K562 (cell line): ENCODE measurements at regions not wholly inside any gene's neighbourhood (a gene's known extent, or its start where the extent isn't known, plus 50 kb on each side); places are given as distances from the start of the nearest gene placed in this dataset.

ENCODE experiments used
- ATAC-seq: fragments of 200-7000 bp; cut with Tn5 transposase; 3 replicates; pipeline ENCODE4 v1.9.1; 2020; ENCODE audit warnings: moderate library complexity
- BruUV-seq: library from RNA; stranded (reverse); fragments of 400-500 nt; replicated peaks from 2 replicates; lab custom pipeline; 2021; lab: Mats Ljungman, UMichigan
- CTCF ChIA-PET: fragments of 300-600 bp; formaldehyde crosslinking; extraction: SDS; loops from one replicate; lab custom pipeline; 2021; ENCODE audit warnings: low intra/inter-chr PET ratio; lab: Yijun Ruan, JAX
- POLR2A ChIA-PET: fragments of 300-600, 350-650 bp; sonication (Branson Sonifier 250); formaldehyde crosslinking; extraction: SDS; loops from one replicate; lab custom pipeline; 2021; ENCODE audit warnings: antibody characterized with exemption, inconsistent platforms; lab: Yijun Ruan, JAX
- DNase-seq, 4 experiments: peaks; one replicate each; pipeline versions ENCODE4 v3.0.0 to v3.0.0-alpha.2; 2011 to 2018; ENCODE audit warnings: low spot score in 3 of 4, mixed read lengths in 3 of 4; ENCODE audit errors: extremely low read depth in 1 of 4
- FAIRE-seq: peaks from 2 replicates; lab custom pipeline; 2011; peaks lifted over from hg19 to GRCh38; lab: Jason Lieb, UNC
- H2AFZ ChIP-seq: 2 replicates; pipeline ENCODE4 v1.6.0; 2011; ENCODE audit warnings: low read depth, low read length, control low read depth, inconsistent platforms
- H3K27ac ChIP-seq: fragments of 200-600 bp; 3 replicates; pipeline ENCODE4 v1.8.0; 2011; ENCODE audit warnings: low read depth, mild to moderate bottlenecking, control low read depth, inconsistent platforms, low read length, moderate library complexity, mixed read lengths; ENCODE audit errors: extremely low read depth
- H3K27me3 ChIP-seq, 2 experiments: fragments of 300-600 bp in 1 of 2; 2 replicates in 1 of 2; 3 replicates in 1 of 2; pipeline versions ENCODE4 v1.6.0 to v1.8.0; 2011; ENCODE audit warnings: inconsistent platforms in 2 of 2, low read length in 2 of 2, mild to moderate bottlenecking in 1 of 2, mixed read lengths in 1 of 2, moderate library complexity in 1 of 2; ENCODE audit not compliant: control insufficient read depth in 2 of 2, insufficient read depth in 2 of 2
- H3K36me3 ChIP-seq: fragments of 300-600 bp; 3 replicates; pipeline ENCODE4 v1.8.0; 2011; ENCODE audit warnings: mild to moderate bottlenecking, low read length, inconsistent platforms; ENCODE audit not compliant: control insufficient read depth, insufficient read depth
- H3K4me1 ChIP-seq, 2 experiments: fragments of 200-600 bp in 1 of 2; replicated peaks in 1 of 2; 2 replicates in 1 of 2; 3 replicates in 1 of 2; pipeline versions ENCODE4 v1.5.1 to v1.8.0; 2011; ENCODE audit warnings: inconsistent platforms in 2 of 2, low read length in 2 of 2, mild to moderate bottlenecking in 1 of 2, mixed read lengths in 1 of 2, moderate library complexity in 1 of 2; ENCODE audit not compliant: control insufficient read depth in 2 of 2, insufficient read depth in 2 of 2
- H3K4me2 ChIP-seq: 2 replicates; pipeline ENCODE4 v1.6.1; 2011; ENCODE audit warnings: low read length, control low read depth, inconsistent platforms, mixed read lengths; ENCODE audit not compliant: insufficient read depth
- H3K4me3 ChIP-seq: fragments of 200-600 bp; sonication (generic), shearing (Covaris generic); 2 replicates; pipeline ENCODE4 v1.5.1; 2016; ENCODE audit warnings: control low read depth, inconsistent platforms
- H3K79me2 ChIP-seq: fragments of 200-600 bp; 3 replicates; pipeline ENCODE4 v1.8.0; 2011; ENCODE audit warnings: low read length, inconsistent platforms; ENCODE audit not compliant: control insufficient read depth, insufficient read depth
- H3K9ac ChIP-seq, 2 experiments: 2 replicates each; pipeline versions ENCODE4 v1.6.0 to v1.6.1; 2011; ENCODE audit warnings: low read depth in 2 of 2, low read length in 2 of 2, control low read depth in 1 of 2, inconsistent platforms in 1 of 2, mild to moderate bottlenecking in 1 of 2, mixed read lengths in 1 of 2; ENCODE audit not compliant: insufficient read depth in 1 of 2
- H3K9me1 ChIP-seq: one replicate; pipeline ENCODE4 v1.6.0; 2011; ENCODE audit warnings: inconsistent platforms, mild to moderate bottlenecking, low read length, moderate library complexity; ENCODE audit not compliant: control insufficient read depth, insufficient read depth
- H3K9me3 ChIP-seq: replicated peaks from 2 replicates; pipeline ENCODE4 v1.5.1; 2011; ENCODE audit warnings: low read depth, low read length, inconsistent platforms; ENCODE audit not compliant: control insufficient read depth, insufficient read depth
- H4K20me1 ChIP-seq: replicated peaks from 2 replicates; pipeline ENCODE4 v1.6.1; 2011; ENCODE audit warnings: low read length, inconsistent platforms, mixed read lengths; ENCODE audit not compliant: control insufficient read depth, insufficient read depth
- ARHGAP35 ChIP-seq: fragments of 450-650 bp; IDR thresholded peaks from 2 replicates; pipeline ENCODE4 v1.6.1; 2018; ENCODE audit not compliant: partially characterized antibody
- ELF4 ChIP-seq: fragments of 450-650 bp; formaldehyde crosslinking; IDR thresholded peaks from 2 replicates; pipeline ENCODE4 v1.4.0; 2022; ENCODE audit warnings: missing genetic modification characterization
- HEY1 ChIP-seq: fragments of 250-450 bp; sonication (Bioruptor Pico); IDR thresholded peaks from 2 replicates; pipeline ENCODE4 v1.5.0; 2020; ENCODE audit warnings: mild to moderate bottlenecking, moderate library complexity, borderline replicate concordance
- KDM4B ChIP-seq, 2 experiments: fragments of 450-650 bp in 1 of 2; sonication (generic) in 1 of 2; IDR thresholded peaks; 2 replicates each; pipeline ENCODE4 v1.6.1; 2016 to 2017; ENCODE audit warnings: borderline replicate concordance in 2 of 2, antibody characterized with exemption in 1 of 2, low read depth in 1 of 2, mild to moderate bottlenecking in 1 of 2
- LCOR ChIP-seq: sonication (generic); formaldehyde crosslinking; IDR thresholded peaks from 2 replicates; pipeline ENCODE4 v1.8.0; 2022; ENCODE audit warnings: mild to moderate bottlenecking, missing genetic modification reagents
- MBD2 ChIP-seq: sonication (generic); IDR thresholded peaks from 2 replicates; pipeline ENCODE4 v1.6.1; 2016; ENCODE audit warnings: low read depth, borderline replicate concordance
- NR2F6 ChIP-seq: fragments of 450-650 bp; formaldehyde crosslinking; IDR thresholded peaks from 2 replicates; pipeline ENCODE4 v1.4.0; 2020; ENCODE audit warnings: mild to moderate bottlenecking
- NR3C1 ChIP-seq: sonication (generic); formaldehyde crosslinking; IDR thresholded peaks from 2 replicates; pipeline ENCODE4 v1.8.1; 2022; ENCODE audit warnings: missing genetic modification reagents
- POLR3A ChIP-seq: IDR thresholded peaks from 2 replicates; pipeline ENCODE4 v1.6.1; 2011; ENCODE audit warnings: borderline replicate concordance, mild to moderate bottlenecking, moderate library complexity; ENCODE audit not compliant: insufficient read length, insufficient read depth; ENCODE audit errors: extremely low read depth
- RBM14 ChIP-seq: fragments of 200-400 bp; formaldehyde crosslinking; IDR thresholded peaks from 2 replicates; pipeline ENCODE4 v1.6.1; 2018; ENCODE audit warnings: low read depth, mild to moderate bottlenecking, low read length, moderate library complexity, borderline replicate concordance; ENCODE audit not compliant: insufficient read depth
- XRCC3 ChIP-seq: fragments of 450-650 bp; IDR thresholded peaks from 2 replicates; pipeline ENCODE4 v1.6.1; 2017; ENCODE audit warnings: mild to moderate bottlenecking, moderate library complexity
- ZNF253 ChIP-seq: fragments of 250-450 bp; sonication (Bioruptor Pico); conservative IDR thresholded peaks from 2 replicates; pipeline ENCODE4 v1.6.1; 2021; ENCODE audit warnings: mild to moderate bottlenecking
- ZNF76 ChIP-seq: fragments of 250-450 bp; sonication (Bioruptor Pico); IDR thresholded peaks from 2 replicates; pipeline ENCODE4 v1.4.0; 2020; ENCODE audit warnings: mild to moderate bottlenecking, moderate library complexity, borderline replicate concordance
- WGBS: fragments of 100-300 bp; shearing (Covaris generic); methylation state at CpG from one replicate; pipeline ENCODE4 v1.1.6; 2016; ENCODE audit warnings: low coverage, mixed read lengths; ENCODE audit not compliant: insufficient coverage; ENCODE audit errors: missing lambda C conversion rate; 5-methylcytosine and 5-hydroxymethylcytosine counted together
- in situ Hi-C: fragments of 300-500 bp; cut with MboI; formaldehyde crosslinking; loops from 4 replicates; pipeline ENCODE4 v1.15.0; 2018; ENCODE audit warnings: inconsistent platforms, mixed read lengths
- intact Hi-C: fragments of 100-400 bp; cut with micrococcal nuclease; formaldehyde crosslinking; loops from 2 replicates; pipeline ENCODE4 v1.14.2; 2022
- TF ChIP-seq, protein P1 (sequence below), 2 experiments: IDR thresholded peaks; 2 replicates each; pipeline ENCODE4 v1.6.1; 2012; ENCODE audit warnings: improper control_type of control experiment in 2 of 2, low read depth in 2 of 2, low read length in 2 of 2, borderline replicate concordance in 1 of 2

GRCh38 chr15:39360452-39360851 is 220.4 kb upstream of the THBS1 start:
- no peak for FAIRE-seq
- Histone ChIP-seq H4K20me1 (no peaks in the 10 kb centered on the region), H3K4me1 (peaks cover 0 to 12% of the 10 kb centered on the region in 2 experiments; a peak in 2 of 5 replicates), H3K27ac (no peak overlapping the region), H3K4me3 (no peak overlapping the region), H3K27me3 (no peaks in the 10 kb centered on the region), H3K9ac (no peak overlapping the region), H3K36me3 (no peaks in the 10 kb centered on the region), H3K9me1 (no peaks in the 10 kb centered on the region), H3K79me2 (no peaks in the 10 kb centered on the region), H3K4me2 (no peak overlapping the region), H2AFZ (no peak overlapping the region), H3K9me3 (no peaks in the 10 kb centered on the region)
- BruUV-seq, result no TSS peak
- TF ChIP-seq MBD2 (no peak), ARHGAP35 (no peak), ELF4 (CRISPR knock-in tag) (no peak), XRCC3 (no peak), ZNF76 (CRISPR knock-in tag) (no peak), ZNF253 (CRISPR knock-in tag) (no peak), LCOR (CRISPR knock-in tag) (no peak), NR2F6 (no peak), POLR3A (no peak), KDM4B (IDR thresholded peaks at IDR 0.05; ENCODE audit: borderline replicate concordance in 2 of 2, low read depth in 1 of 2) (no peak), RBM14 (no peak), HEY1 (CRISPR knock-in tag) (no peak), NR3C1 (no peak)
- TF ChIP-seq, protein P1, sequence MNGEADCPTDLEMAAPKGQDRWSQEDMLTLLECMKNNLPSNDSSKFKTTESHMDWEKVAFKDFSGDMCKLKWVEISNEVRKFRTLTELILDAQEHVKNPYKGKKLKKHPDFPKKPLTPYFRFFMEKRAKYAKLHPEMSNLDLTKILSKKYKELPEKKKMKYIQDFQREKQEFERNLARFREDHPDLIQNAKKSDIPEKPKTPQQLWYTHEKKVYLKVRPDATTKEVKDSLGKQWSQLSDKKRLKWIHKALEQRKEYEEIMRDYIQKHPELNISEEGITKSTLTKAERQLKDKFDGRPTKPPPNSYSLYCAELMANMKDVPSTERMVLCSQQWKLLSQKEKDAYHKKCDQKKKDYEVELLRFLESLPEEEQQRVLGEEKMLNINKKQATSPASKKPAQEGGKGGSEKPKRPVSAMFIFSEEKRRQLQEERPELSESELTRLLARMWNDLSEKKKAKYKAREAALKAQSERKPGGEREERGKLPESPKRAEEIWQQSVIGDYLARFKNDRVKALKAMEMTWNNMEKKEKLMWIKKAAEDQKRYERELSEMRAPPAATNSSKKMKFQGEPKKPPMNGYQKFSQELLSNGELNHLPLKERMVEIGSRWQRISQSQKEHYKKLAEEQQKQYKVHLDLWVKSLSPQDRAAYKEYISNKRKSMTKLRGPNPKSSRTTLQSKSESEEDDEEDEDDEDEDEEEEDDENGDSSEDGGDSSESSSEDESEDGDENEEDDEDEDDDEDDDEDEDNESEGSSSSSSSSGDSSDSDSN (IDR thresholded peaks at IDR 0.05; ENCODE audit: borderline replicate concordance in 1 of 2, low read depth in 2 of 2, low read length in 2 of 2), result no peak
- POLR2A ChIA-PET, result no interaction called here
- no peak for ATAC-seq
- WGBS, result 28% methylated on average over 2 of the region's 2 CpGs
- no peak for DNase-seq
- in situ Hi-C loops (no loop called here), intact Hi-C loops (no loop called here)
- CTCF ChIA-PET, result no interaction called here
